NCI-H2107 treated with DMSO at 0.1 percent for 48 hours (cell line): ENCODE measurements at regions not wholly inside any gene's neighbourhood (a gene's known extent, or its start where the extent isn't known, plus 50 kb on each side); places are given as distances from the start of the nearest gene placed in this dataset.
"Not testable (repeated sequence)": the region's sequence is repeated elsewhere in the genome, so short reads cannot be mapped to it uniquely, and the experiment has no call there.

Experiments used
- DNase-seq: peaks from one replicate; lab custom pipeline; 2025; ENCODE audit not compliant: unreplicated experiment; lab: John Stamatoyannopoulos, UW

DNA sequence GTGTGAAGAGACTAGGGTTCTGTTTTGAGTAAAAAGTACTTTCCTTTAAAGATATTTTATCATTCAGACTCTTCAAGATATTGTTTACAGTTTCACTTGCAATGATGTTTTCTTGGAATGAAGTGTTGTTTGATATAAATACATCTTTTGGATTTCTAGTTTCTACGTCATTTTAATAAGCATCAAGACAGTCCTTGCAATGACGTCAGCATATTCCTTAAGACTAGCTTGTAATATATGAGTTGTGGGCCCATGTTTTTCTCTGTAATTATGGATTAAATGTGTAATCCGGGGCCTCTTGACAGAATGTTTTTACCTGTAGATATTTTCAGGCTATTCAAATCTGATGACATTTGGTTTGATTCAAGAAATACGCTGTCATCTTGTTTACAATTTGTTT, 66.1 kb downstream of the RBMX2 start:
- no peak for DNase-seq

DNA sequence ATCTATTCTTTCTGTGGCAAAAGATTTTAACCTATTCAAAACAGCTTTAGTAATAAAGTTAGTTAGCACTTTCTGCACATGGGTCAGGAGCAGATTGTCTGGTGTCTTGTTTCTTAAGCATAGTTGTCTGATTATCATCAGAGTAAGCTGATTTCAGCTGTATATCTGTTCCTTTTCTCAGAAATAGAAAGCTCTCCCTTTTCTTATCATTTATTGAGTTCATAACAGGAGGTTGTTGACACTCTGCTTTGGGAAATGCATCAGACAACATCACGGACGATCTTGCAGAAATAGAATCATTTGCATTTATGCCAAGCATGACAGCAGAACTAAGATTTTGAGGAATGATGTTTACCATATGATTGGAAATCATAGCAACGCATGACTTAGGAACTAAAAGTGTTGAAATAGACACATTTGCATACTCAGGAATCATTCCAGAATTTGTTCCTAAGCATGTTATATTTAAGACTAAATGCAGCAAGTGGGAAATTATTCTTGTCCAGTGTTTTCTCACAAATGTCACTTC, 66.7 kb downstream of the RBMX2 start:
- no peak for DNase-seq

DNA sequence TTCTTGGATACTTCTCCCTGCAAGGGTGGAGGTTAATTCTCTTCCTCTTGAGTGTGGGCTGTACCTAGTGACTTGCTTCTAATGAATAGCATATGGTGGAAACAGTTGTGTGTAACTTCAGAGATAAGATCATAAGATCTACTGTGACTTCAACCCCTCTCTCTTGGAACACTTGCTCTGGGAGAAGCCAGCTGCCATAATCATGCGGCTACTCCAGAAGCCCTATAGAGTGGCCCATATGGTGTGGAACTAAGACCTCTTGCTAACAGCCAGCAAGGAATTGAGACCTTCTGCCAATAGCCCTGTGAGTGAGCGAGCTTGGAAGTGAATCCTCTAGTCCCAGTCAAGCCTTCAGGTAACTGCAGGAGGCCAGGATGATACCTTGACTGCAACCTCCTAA, 81.1 kb downstream of the RBMX2 start:
- no peak for DNase-seq

DNA sequence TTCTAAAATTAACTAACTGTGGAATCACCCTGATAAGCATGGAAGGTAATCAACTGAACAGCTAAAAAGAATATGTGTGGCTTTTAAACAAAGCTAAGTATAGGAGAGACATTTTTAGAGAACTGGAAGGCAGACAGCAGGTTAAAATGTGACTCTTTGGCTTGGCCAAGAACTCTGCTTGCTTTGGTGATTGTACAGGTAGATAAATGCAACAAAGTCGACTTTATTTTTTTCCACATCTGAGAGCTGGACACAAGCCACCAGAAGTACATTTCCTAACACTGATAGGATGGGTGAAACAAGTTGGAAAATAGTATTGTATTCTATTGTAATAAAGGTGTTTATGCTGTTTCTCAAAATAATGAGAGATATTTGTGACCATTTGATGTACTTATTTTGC, 84.1 kb downstream of the RBMX2 start:
- no peak for DNase-seq

DNA sequence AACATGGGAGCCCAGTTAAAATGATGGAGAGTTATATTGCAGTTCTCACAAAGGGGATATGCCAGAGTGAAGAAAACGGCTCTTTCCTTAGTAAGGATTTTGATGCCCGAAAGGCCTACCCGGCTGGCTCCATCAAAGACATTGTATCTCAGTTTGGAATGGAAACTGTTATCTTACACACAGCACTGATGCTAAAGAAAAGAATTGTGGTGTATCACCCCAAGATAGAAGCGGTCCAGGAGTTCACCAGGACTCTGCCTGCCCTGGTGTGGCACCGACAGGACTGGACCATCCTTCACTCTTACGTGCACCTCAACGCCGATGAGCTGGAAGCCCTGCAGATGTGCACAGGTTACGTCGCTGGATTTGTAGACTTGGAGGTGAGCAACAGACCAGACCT, 93.7 kb downstream of the RBMX2 start:
- DNase-seq, result not testable (repeated sequence)

DNA sequence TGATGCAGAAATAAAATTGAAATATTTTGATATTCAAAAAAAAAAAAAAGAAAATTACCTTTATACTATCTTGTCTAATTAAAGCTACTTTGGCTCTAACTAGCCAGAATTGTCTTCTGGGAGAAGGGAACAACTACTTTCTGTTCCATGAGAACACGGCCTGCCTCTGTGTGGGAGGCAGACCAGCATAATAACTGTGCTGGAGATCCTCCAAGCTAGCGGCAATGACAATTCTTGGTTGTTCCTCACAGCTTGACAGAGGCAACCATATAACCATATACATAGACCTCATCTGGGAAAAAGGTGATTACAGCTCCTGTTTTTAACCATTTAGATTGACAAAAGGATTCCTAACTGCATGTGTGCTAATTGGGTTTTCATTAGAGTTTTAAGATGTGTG, 95.7 kb downstream of the RBMX2 start:
- DNase-seq, result no peak

DNA sequence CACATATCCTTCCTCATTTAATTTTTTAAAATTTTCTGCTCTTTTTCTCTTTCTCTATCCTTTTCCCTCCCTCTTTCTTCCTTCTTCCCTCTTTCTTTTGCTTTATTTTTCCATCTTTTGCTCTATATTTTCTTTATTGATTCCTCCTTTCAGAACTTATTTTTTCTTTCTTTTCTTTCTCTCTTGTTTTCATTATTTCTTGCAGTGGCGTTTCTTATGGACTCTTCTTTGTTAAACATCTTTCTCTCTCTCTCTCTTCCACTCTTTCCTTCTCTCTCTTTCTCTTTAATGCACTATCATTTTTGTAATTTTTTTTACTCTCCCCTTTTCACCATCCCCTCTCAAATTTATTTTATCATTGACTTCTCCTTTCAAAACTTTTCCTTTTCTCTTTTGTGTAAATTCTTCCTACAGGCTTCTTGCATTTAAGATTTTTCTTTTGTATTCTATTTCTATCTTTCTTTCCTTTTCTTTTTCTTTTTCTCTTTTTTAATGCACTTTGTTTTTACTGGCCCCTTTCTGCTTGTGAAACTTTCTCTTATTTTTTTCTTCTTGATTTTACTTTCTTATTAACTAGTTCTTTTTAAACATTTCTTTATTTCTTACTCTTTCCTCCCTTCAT, 97.0 kb downstream of the RBMX2 start:
- no peak for DNase-seq

DNA sequence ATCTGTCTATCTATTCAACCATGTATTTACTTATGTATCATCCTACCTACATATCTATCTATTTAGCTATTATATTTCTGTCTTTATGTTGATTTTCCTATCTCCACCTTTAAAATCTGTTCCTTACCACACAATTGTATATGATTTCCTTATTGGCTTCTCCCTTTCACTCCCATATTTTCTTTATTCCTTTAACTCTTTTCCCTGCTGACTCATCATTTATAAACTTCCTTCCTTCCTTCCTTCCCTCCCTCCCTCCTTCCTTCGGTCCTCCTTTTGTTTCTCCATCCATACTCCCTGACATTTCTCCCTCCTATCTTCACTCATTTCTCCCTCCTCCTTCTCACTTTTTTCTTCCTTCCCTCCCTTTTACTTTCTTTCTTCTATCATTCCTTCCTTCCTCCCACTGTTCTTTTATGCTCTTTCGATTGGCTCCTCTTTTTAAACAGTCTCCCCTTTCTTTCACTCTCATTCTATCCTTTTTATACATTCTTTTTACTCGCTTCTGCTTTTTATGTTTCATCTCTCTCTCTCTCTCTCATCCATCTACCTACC, 100.3 kb downstream of the RBMX2 start:
- no peak for DNase-seq

DNA sequence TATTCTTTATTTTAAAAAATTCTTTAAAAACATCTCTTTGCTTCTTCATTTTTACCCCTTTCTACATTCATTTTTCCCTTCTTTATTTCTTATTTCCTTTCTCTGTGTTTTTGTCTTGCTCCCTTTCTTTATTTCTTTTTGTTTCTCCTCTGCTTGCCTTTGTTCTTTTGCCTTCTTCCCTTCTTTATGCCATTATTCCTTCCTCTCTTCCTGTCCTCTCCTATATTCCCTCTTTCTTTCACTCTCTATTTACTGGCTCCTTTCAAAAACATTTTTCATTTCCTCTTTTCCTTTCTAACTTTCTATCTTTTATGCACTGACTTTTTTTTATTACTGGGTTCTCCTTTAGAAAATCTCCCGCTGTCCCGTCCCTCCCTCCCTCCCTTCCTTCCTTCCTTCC, 102.2 kb downstream of the RBMX2 start:
- no peak for DNase-seq

DNA sequence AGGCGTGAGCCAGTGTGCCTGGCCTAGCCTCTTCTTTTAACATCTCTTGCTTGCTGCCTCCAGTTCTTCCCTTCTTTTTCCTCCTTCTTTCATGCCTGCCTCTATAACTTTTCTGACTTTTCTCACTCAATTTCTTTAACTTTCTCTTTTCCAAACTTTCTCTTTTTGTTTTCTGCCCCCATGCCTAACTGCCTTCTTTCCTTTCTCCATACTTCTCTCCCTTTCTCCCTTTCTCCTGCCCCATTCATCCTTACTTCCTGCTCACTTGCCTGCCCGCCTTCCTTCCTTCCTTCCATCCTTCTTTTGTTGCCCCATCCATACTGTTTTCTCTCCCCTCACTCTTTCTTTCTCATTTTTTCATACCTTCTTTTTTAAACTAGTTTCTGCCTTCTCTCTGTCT, 105.2 kb downstream of the RBMX2 start:
- no peak for DNase-seq

DNA sequence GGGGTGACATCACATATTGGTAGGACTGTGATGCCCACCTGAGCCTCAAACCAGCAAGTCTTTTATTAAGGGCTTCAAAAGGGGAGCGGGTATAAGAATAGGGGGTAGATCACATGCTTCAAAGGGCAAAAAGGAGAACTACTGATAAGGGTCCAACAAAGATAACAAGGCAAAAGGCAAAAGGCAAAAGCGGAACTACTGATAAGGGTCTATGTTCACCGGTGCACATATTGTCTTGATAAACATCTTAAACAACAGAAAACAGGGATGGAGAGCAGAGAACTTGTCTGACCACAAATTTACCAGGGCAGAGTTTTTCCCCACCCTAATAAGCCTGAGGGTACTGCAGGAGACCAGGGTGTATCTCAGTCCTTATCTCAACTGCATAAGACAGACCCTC, 110.7 kb downstream of the RBMX2 start:
- DNase-seq, result not testable (repeated sequence)

DNA sequence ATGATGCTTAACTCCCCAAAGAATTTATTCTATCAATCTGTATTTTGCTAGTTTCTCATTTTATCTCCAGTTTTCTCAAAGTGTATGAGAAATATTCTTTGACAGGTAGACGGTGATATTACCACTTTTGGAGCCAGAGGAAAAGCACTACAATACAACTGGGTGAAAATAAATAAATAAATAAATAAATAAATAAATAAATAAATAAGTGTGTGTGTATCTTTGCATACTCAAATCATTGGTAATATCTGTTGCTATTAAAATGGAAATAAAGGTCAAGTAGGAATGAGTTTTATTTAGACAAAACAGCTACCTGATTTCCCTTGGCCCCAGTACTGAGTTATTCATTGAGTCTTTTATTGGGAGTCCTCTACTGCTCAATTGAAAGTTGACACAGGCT, 114.3 kb downstream of the RBMX2 start:
- DNase-seq, result no peak

DNA sequence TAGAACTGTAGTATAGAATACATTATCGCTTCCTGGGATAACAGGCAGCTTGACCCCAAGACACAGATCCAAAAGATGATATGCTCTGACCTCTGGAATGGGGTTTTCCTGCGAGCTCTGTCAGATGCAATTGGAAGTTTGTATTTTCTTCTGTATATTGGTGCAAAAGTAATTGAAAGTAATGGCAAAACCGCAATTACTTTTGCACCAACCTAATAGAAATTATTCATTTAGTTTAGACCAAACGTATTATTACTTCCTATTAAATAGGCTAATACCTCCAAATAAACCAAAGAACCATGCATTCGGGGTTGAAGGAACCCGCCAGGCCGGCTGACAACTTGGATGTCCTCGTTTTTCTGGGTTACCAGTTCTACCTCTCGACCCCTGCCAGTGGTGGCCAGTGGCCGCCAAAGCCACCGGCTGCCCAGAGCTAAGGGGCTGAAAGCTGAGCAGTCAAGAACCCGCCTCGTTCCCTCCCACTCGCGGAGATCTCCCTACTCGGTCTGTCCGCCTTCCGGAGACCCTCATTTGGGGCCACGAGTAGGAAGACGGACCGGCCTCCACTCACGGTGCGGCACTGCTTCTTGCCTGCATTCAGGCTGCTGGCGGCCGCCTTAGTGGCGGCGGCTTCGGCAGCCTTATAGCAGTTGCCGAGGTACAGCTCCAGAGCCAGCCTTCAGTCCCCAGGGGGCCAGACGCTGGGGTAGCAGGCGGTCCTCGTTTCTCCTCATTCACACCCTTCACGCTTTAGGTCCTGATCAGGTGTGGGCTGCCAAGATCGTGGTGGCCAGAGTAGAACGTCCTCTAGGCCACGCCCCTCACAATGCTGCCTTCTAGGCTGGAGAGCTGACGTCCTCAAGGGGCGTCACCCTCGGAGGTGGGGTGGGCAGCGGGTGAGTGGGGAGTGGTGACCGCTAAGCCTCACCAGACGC, 121.9 kb downstream of the RBMX2 start:
- peak; percentile 25 for DNase-seq

DNA sequence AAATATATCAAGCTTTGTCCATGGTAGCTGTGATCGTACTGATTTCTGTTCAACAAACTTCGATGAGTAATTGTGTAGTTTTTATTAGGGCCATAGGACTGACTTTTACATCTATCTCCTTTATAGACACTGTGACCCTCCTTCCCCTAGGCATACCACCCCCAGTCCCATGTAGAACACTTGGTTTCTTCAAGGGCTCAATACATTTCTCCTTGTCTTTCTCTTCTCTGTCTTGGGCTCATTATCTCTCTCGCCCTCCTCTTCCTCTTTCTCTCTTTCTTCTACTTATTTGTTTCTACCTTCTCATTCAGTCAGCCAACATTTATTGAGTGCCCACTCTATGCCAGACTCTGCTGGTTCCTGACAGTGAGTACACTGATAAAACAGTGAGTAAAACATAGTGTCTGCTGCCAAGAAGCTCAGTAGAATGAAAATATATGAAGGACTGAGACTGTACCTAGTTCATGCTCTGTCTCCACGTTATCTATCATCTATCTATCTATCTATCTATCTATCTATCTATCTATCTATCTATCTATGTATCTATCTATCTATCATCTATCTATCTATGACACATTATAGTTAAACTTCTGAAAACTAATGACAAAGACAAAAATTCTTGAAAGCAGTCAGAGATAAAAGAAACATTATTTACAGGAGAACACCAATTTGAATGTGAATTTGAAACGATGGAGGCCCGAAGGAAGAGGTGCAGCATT, 122.8 kb downstream of the RBMX2 start:
- no peak for DNase-seq

DNA sequence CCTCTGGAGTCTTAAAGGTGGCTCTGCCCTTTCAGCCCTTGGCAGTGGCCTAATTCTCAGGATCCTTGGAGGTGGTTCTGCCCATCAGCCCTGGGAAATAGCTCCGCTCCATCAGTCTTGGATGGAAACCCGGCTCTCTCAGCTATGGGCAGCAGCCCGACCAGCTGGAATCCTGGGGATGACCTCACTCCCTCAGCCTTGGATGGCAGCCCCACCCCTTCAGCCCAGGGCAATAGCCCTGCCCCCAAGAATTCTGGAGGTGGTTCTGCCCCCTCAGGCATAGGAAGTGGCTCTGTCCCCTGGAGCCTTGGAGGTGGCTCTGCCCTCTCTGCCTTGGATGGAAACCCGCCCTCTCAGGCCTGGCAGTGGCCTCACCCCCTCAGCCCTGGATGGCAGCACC, 127.7 kb downstream of the RBMX2 start:
- no peak for DNase-seq

DNA sequence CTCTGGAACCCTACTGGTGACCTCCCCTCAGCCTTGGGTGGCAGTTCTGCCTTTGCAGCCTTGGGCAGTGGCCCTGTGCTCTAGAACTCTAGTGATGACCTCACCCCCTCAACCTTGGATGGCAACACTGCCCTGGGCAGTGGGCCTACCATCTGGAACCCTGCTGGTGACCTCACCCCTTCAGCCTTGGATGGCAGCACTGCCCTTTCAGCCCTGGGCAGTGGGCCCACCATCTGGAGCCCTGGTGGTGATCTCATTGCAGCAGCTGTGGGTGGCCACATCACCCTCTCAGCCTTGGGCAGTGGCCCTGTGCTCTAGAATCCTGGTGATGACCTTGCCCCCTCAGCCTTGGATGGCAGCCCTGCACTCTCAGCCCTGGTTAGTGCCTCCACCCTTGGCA, 129.3 kb downstream of the RBMX2 start:
- no peak for DNase-seq

DNA sequence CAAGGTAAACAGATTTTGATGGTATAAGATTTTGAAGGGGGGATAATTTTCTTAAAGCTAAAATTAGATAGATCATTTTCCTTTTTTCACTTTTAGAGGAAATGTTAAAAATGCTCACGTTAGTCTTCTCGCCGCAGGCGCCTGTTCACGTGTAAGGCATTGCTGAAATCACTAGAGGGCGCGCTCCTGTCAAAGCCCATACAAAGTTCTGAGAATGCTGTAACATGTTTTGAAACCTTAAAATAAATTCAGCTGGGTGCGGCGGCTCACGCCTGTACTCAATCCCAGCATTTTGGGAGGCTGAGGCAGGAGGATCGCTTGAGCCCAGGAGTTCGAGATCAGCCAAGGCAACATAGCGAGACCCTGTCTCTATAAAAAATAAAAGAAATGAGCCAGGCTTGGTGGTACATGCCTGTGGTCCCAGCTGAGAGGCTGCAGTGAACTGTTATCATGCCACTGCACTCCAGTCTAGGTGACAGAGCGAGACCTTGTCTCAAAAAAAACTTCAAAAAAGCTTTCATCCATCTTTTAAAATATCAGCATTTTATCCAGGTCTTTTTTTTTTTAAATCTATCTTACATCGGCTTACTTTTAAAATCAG, 138.0 kb downstream of the RBMX2 start:
- DNase-seq, result peak; percentile 44

DNA sequence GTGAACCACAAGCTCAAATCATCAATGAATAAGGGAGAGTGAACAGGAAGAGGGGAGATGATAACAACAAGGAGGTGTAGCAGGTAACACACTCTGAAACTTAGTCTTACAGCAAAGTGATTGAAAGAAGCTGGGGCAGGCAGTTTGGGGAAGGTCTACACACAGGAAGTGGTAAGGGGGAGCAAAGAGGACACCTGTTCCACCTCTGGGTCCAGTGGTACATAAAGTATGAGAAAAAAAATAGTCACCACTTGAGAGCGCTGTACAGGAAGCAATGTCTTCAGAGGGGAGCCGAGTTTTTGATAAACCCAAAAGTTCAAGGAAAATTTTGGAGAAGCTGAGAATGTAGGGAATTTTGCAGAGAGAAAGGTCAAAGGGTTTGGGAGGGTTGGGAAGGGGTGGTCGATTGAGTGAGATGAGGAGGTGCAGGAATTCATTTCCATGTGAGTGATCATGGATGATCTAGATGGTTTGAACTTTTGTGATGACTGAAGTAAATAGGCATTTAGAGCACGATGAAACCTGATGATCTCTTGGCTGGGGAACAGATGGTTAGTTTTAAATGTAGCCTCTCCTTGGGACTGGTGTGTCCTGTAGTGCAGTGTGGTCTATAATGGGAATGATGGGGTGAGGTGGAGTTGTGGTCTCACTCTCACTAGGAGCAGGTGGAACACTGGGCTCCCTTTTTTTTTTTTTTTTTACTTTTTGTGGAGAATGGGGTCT, 142.0 kb downstream of the RBMX2 start:
- no peak for DNase-seq

DNA sequence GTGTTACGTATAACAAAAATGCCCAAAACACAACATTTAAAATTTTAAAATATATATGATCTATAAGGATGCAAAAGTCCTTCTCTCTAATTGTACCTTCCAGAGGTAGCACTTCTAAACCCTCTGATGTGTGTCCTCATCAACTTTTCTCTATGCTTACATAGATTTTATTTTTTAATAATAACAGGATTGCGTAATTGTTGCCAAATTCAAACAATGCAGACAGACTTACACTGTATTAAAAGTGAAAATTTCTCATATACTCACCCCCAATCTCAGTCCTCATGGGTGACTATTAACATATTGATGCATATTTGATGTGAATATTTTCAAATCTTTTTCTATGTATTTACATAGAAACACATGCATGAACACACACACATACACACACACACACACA, 144.0 kb downstream of the RBMX2 start:
- no peak for DNase-seq

DNA sequence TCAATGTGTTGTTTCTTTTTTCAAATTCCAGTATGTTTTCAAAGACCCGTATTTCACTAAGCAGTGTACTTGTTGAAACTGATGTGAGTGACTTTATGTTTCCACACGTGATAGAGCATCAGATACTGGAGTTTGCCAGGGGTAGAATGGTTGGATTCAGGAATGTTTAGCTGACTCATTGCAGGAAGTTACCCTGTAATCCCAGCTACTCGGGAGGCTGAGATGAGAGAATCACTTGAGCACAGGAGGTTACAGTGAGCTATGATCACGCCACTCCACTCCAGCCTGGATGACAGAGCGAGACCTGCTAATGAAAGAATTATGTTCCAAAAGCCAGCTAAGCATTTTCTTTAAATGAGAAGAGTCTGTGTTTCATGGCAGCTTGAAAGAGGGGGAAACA, 147.6 kb downstream of the RBMX2 start:
- DNase-seq, result not testable (repeated sequence)
